Right renal cortex interstitium (tissue), 3 donors: ENCODE measurements at regions not wholly inside any gene's neighbourhood (a gene's known extent, or its start where the extent isn't known, plus 50 kb on each side); places are given as distances from the start of the nearest gene placed in this dataset.
"Not testable (repeated sequence)": the region's sequence is repeated elsewhere in the genome, so short reads cannot be mapped to it uniquely, and the experiment has no call there.

Experiments
- DNase-seq, 3 donors: peaks; one replicate each; pipeline ENCODE4 v3.0.0-alpha.2; 2013; ENCODE audit warnings: low read depth in 3 of 3, low spot score in 2 of 3

- DNase-seq: no peak
Measured at GRCh38 chr2:437180-437579, 149.3 kb upstream of the ALKAL2 start.

DNA sequence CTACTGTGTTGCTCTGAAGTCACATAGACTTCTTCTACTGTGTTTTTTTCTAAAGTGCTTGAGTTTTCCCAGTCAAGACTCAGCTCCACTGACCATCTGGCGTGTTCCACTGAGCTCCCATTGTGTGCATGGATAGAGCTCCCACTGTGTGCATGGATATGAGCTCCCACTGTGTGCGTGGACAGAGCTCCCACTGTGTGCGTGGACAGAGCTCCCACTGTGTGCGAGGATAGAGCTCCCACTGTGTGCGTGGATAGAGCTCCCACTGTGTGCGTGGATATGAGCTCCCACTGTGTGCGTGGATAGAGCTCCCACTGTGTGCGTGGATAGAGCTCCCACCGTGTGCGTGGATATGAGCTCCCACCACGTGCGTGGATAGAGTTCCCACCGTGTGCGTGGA lies 148.3 kb upstream of the ALKAL2 start:
- DNase-seq: no peak

GRCh38 chr2:434625-435024 lies 146.7 kb upstream of the ALKAL2 start:
- no peak for DNase-seq

GRCh38 chr2:433216-433615 lies 145.3 kb upstream of the ALKAL2 start:
- no peak for DNase-seq

DNA sequence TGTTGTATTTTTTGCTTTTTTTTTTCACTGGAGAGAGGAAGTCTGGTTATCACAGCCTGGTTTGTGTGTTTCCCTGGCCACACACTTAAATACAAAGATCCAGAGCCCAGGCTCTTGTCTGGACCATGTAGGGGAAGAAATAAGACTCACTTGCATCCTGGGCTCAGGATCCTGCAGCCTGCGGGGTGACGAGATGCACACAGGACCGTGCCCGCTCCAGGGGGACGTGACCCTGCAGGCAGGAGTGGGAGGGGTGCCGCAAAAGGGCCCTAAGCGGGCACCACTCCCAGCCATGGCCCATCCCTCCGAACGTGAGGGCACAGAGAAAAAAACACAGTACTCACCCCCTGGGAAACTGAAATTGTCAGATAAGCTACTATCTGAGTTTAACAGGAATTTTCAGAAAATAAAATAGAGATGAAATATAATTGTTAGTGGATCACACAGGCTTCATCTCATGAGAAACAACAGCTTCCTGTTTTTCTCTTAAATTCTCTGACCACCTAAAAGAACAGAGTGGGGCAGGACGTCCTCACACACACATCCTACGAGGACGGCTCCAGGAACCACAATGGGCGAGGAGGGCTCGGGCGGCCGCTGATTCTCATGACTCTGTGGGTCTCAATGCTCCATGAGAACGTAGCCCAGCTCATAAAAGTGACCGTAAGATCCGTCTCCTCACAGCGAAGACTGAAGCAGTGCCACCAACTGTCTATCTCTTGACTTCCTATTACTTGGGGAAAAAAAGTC lies 142.6 kb upstream of the ALKAL2 start:
- DNase-seq: no peak

- no peak for DNase-seq
Measured at GRCh38 chr2:429575-430254, 141.8 kb upstream of the ALKAL2 start.

DNA sequence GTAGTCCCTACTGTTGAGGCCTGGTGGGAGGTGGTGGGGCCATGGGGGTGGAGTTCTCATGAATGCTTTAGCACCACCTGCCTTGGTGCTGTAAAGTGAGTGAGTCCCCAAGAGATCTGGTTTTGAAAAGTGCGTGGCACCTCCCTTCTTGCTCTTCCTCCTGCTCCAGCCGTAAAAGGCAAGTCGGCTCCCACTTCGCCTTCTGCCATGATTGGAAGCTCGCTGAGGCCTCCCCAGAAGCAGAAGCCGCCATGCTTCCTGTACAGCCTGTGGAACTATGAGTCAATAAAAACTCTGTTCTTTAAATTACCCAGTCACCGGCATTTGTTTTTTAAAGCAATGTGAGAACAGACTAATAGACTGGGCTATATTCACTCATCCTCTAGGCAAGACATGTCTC lies 141.3 kb upstream of the ALKAL2 start:
- no peak for DNase-seq

- DNase-seq: no peak
Measured at GRCh38 chr2:428591-428990, 140.7 kb upstream of the ALKAL2 start.

- DNase-seq: not testable (repeated sequence)
Measured at GRCh38 chr2:426696-427095, 138.8 kb upstream of the ALKAL2 start.

DNA sequence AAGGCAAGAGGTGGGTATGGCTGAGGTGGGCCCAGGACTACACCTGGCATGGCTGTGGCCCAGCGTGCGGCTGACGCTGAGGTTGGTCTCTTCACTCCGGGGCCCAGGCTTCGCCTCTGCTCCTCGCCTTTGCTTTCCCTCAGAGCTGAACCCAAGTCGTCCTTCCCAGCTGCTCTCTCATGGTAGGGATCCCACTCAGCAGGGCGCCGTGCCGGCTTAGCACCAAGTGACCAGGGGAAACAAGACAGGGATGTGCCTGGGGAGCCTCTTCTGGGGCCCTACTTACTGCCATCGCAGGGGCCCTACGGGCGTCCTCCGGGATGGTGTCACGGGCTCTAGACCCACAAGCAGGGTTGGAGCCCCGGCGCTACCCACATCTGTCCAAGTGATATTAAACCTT lies 138.1 kb upstream of the ALKAL2 start:
- no peak for DNase-seq

DNA sequence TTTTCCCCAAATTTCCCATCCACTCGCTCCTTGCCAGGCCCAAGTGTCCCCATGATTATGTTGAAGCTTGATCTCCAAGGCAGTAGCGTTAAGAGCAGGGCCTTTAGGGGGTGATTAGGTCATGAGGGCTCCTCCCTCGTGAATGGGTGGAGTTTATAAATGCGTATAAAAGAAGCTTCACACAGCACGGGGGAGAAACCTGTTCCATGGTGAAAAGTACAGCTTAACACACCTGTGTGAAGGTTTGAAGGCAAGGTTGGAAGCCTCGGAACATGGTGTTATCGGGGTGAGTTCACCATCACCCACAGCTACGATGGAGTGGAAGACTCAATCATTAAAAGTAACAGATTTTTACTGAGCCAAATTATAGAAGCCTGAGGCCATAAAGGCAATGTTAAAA lies 137.4 kb upstream of the ALKAL2 start:
- DNase-seq: no peak

GRCh38 chr2:424306-425171 lies 136.6 kb upstream of the ALKAL2 start:
- no peak for DNase-seq

- DNase-seq: no peak
Measured at GRCh38 chr2:423479-423878, 135.6 kb upstream of the ALKAL2 start.

DNA sequence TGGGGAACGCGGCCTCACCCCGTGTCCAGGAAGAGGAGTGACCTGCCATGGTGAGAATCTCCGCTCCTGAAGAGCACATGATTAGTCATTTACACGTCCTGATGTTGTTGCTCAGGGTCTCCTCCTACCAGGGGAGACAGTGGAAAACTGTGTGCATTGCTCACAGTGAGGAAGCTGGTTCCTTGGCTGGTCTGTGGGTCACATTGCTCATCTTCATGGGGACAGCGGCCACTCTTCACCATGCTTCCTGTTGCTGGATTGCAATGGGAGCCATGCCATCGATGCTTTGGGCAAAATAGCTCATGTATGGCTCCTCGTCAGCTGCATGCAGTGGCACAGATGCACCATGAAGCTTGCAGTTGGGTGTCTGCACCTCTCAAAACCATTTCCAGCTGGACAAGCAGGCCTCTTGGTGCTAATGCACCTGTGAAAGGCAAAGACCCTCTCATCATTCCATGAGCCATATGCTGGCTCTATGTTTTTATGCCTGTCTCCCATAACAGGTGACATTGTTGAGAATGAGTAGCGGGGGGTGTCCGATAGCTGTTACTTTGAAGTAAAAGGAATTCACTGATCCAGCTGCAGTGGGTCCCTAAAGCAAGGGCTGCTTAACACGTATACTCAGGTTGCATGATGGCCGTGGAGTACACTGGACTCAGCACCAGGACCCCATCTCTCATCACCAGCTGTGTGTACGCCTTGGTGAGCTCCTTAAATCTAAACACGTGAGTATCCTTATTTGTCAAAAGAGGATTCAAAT lies 135.0 kb upstream of the ALKAL2 start:
- DNase-seq: no peak

- no peak for DNase-seq
Measured at GRCh38 chr2:421406-421805, 133.5 kb upstream of the ALKAL2 start.

GRCh38 chr2:419687-420317 lies 131.9 kb upstream of the ALKAL2 start:
- DNase-seq: no peak

DNA sequence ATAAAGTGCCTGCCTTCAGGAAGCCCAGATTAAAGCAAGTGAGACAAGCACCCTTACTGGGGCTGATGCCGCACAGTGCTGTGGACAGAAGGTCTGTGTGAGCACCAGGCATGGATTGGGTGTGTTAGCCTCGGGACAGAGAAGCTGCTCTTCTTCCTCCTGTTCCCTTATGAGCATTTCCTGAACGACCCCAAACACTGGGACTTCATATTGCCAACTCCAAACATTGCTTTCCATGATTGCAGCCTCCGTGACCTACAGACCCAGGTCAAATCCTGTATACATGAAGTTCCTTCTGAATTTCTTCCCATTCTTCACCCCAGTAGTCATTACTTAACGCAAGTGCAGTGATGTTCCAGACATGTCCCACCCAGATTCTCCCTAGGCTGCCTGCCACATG lies 129.8 kb upstream of the ALKAL2 start:
- DNase-seq: no peak

GRCh38 chr2:417006-417405 lies 129.1 kb upstream of the ALKAL2 start:
- no peak for DNase-seq

- no peak for DNase-seq
Measured at GRCh38 chr2:415986-416610, 128.2 kb upstream of the ALKAL2 start.

DNA sequence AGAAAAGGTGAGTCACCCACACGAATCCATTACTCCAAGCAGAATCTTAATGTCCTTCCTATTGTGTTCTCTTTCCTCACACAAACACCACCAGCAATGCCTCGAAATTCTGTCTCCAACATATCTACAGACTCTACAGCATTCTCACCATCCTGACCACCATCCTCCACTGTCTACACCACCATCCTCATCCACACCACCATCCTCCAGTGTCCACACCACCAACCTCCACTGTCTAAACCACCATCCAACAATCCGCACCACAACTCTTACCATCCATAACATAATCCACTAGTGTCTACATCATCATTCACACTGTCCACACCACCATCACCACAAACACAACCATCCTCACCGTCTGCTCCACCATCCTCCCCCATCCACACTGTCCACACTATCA lies 121.6 kb upstream of the ALKAL2 start:
- DNase-seq: no peak
